Ovary (tissue), 7 donors: ENCODE measurements at regions not wholly inside any gene's neighbourhood (a gene's known extent, or its start where the extent isn't known, plus 50 kb on each side); places are given as distances from the start of the nearest gene placed in this dataset.

ENCODE experiments used
- DNase-seq, 5 donors: peaks; one replicate each; pipeline ENCODE4 v3.0.0-alpha.2; 2019 to 2020
- H3K27ac ChIP-seq, 2 donors: fragments of 200-600 bp; one replicate each; pipeline versions ENCODE4 v1.5.1 to v1.8.0; 2019 to 2022
- H3K27me3 ChIP-seq: fragments of 200-600 bp; one replicate; pipeline ENCODE4 v1.8.0; 2022
- H3K36me3 ChIP-seq: fragments of 200-600 bp; sonication (generic); one replicate; pipeline ENCODE4 v1.5.1; 2019
- H3K4me1 ChIP-seq: one replicate; pipeline ENCODE4 v1.8.1; 2013; ENCODE audit warnings: mild to moderate bottlenecking, moderate library complexity; ENCODE audit not compliant: insufficient read depth
- H3K4me3 ChIP-seq: fragments of 200-600 bp; sonication (generic); one replicate; pipeline ENCODE4 v1.5.1; 2017
- H3K9me3 ChIP-seq, 2 donors: fragments of 200-600 bp in 1 of 2; sonication (generic) in 1 of 2; one replicate each; pipeline versions ENCODE4 v1.5.1 to v1.8.1; 2013 to 2019; ENCODE audit warnings: mild to moderate bottlenecking in 1 of 2, moderate library complexity in 1 of 2
- CTCF ChIP-seq, 3 donors: fragments of 450-650 bp in 2 of 3; fragments of 200-600 bp in 1 of 3; IDR thresholded peaks; one replicate each; pipeline versions ENCODE4 v1.5.1 to v1.8.0; 2016 to 2022; ENCODE audit warnings: antibody characterized with exemption in 3 of 3, mild to moderate bottlenecking in 1 of 3
- EP300 ChIP-seq: sonication (generic); formaldehyde crosslinking; IDR thresholded peaks from one replicate; pipeline ENCODE4 v1.6.1; 2017; ENCODE audit warnings: antibody characterized with exemption
- POLR2A ChIP-seq: fragments of 450-650 bp; IDR thresholded peaks from one replicate; pipeline ENCODE4 v1.6.1; 2017; ENCODE audit warnings: antibody characterized with exemption, mild to moderate bottlenecking, moderate library complexity
- WGBS, 3 donors: extraction: QIAGEN DNeasy Blood & Tissue Kit in 1 of 3; methylation state at CpG; one replicate each; pipeline versions ENCODE4 v1.1.5 to v1.1.7; 2013 to 2017; 5-methylcytosine and 5-hydroxymethylcytosine counted together
- intact Hi-C, 4 donors: fragments of 100-400 bp; cut with DNase I; formaldehyde crosslinking; loops; one replicate each; pipeline versions ENCODE4 v1.11.0 to v1.15.1; 2022 to 2023
- donor health status: DM: no; HTN: no; CAD: no; lungs with moderate emphysema.
- donor health status: DM: no; HTN: no; CAD: no.
- donor health status: Bipolar disorder and iron deficiency.
- donor health status: DM: no; HTN: no; CAD: no.
- donor health status: DM: yes; HTN: yes; CAD: no.

- intact Hi-C loops, result no loop called here
These were observed 144.9 kb upstream of the CCDC196 start for GRCh38 chr14:66341239-66341638.

GRCh38 chr14:66345986-66346385 is 140.2 kb upstream of the CCDC196 start:
- Histone ChIP-seq H3K27ac (no peak overlapping the region), H3K4me1 (no peaks in the 10 kb centered on the region), H3K36me3 (no peaks in the 10 kb centered on the region), H3K4me3 (no peak overlapping the region), H3K27me3 (no peaks in the 10 kb centered on the region), H3K9me3 (peaks cover 0 to 5% of the 10 kb centered on the region in 2 donors)
- WGBS, 3 donors, result 76 to 84% (median 84%) methylated on average over 2 of the region's 2 CpGs
- intact Hi-C loops, result no loop called here
- DNase-seq, result no peak
- TF ChIP-seq EP300 (no peak), CTCF (IDR thresholded peaks at IDR 0.05) (no peak), POLR2A (no peak)

More at GRCh38 chr14:66341239-66341638, 144.9 kb upstream of the CCDC196 start:
- H3K4me1 ChIP-seq, result no peaks in the 10 kb centered on the region
- H3K9me3 ChIP-seq, result no peaks in the 10 kb centered on the region
- DNase-seq, result no peak
- H3K27me3 ChIP-seq, result no peaks in the 10 kb centered on the region
- H3K36me3 ChIP-seq, result no peaks in the 10 kb centered on the region
- H3K4me3 ChIP-seq, result no peak overlapping the region
- no peak overlapping the region for H3K27ac ChIP-seq
- no peak for TF ChIP-seq CTCF (IDR thresholded peaks at IDR 0.05)
- no peak for TF ChIP-seq EP300
- no peak for TF ChIP-seq POLR2A

DNA sequence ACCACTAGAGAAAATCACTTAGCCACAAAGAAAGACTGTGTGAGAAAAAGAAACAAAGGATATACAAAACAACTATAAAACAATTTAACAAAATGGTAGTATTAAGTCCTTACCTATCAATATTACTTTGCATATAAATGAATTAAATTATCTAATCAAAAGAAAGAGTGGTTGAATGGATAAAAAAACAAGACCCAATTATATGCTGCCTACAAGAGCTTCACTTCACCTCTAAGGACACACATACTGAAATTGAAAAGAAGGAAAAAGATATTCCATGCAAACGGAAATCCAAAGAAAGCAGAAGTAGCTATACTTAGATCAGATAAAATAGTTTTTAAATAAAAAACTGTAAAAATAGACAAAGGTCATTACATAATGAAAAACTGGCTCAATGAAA is 134.9 kb upstream of the CCDC196 start:
- WGBS, 3 donors, result 77 to 84% (median 82%) methylated on average over 1 of the region's 1 CpG
- TF ChIP-seq POLR2A (no peak), EP300 (no peak), CTCF (IDR thresholded peaks at IDR 0.05) (no peak)
- no peaks in the 10 kb centered on the region for H3K27me3 ChIP-seq
- peaks cover 0 to 5% of the 10 kb centered on the region in 2 donors for H3K9me3 ChIP-seq
- intact Hi-C loops, result no loop called here
- no peaks in the 10 kb centered on the region for H3K4me1 ChIP-seq
- no peaks in the 10 kb centered on the region for H3K36me3 ChIP-seq
- no peak overlapping the region for H3K4me3 ChIP-seq
- no peak overlapping the region for H3K27ac ChIP-seq
- DNase-seq, result no peak

DNA sequence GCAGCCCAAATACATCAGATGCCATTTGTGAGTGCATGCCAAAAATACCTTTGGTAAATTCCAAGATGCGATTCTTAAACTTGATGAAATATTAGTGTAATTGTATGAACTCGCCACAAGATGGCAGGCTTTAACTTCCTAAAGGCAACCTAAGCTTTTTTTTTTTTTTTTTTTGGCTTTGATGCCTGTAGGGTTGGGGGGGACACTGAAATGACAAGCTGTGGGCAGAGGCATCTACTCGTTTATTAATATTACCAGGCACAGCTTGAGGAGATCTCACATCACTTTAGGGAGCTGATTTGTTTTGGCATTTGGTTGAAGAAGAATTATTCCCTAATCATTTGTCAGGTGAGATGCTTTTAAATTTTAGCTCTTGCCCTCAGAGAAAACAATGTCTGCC is 126.7 kb upstream of the CCDC196 start:
- no peak for DNase-seq
- no peaks in the 10 kb centered on the region for H3K36me3 ChIP-seq
- no peaks in the 10 kb centered on the region for H3K27me3 ChIP-seq
- intact Hi-C loops, result no loop called here
- H3K4me3 ChIP-seq, result no peak overlapping the region
- no peak for TF ChIP-seq POLR2A
- peak in 2 of 3 donors; percentile 20 to 43 for TF ChIP-seq CTCF (IDR thresholded peaks at IDR 0.05)
- H3K9me3 ChIP-seq, result no peaks in the 10 kb centered on the region
- no peaks in the 10 kb centered on the region for H3K4me1 ChIP-seq
- H3K27ac ChIP-seq, result no peak overlapping the region
- WGBS, 3 donors, result 1% methylated on average over 3 of the region's 3 CpGs
